ENCODE measurements at regions not wholly inside any gene's neighbourhood (a gene's known extent, or its start where the extent isn't known, plus 50 kb on each side); places are given as distances from the start of the nearest gene placed in this dataset.

GRCh38 chr6:19435755-19436154 is 401.4 kb upstream of the ID4 start:
- H3K4me1 ChIP-seq (ENCODE audit: control insufficient read depth, extremely low read depth, insufficient read depth, low read length): no peaks in the 10 kb centered on the region
- dilution Hi-C loops (cut with MboI; ENCODE audit: extremely low pct_ligation_motif_present, low sequenced_read_pairs): no loop called here
- no peak overlapping the region for H3K27ac ChIP-seq (ENCODE audit: insufficient read depth, low read depth, low read length)
- TF ChIP-seq CTCF (IDR thresholded peaks at IDR 0.05; ENCODE audit: extremely low read depth in 1 of 2, insufficient read depth in 1 of 2, low read depth in 1 of 2, low read length in 2 of 2) (no peak), JUN (IDR thresholded peaks at IDR 0.05; ENCODE audit: borderline replicate concordance, insufficient read depth, insufficient read length, low read depth) (no peak), GATA2 (IDR thresholded peaks at IDR 0.05; ENCODE audit: insufficient read depth, insufficient read length, low read depth, low read length) (no peak), POLR2A (IDR thresholded peaks at IDR 0.05; ENCODE audit: low read depth, low read length) (no peak), EZH2 (IDR thresholded peaks at IDR 0.05; ENCODE audit: borderline replicate concordance, low read depth, low read length, severe bottlenecking) (no peak), FOS (IDR thresholded peaks at IDR 0.05; ENCODE audit: borderline replicate concordance, insufficient read depth, low read length) (no peak), POLR2AphosphoS5 (IDR thresholded peaks at IDR 0.05; ENCODE audit: insufficient read depth, low read depth, low read length) (no peak), MAX (IDR thresholded peaks at IDR 0.05; ENCODE audit: insufficient read depth, insufficient read length) (no peak), MYC (IDR thresholded peaks at IDR 0.05; ENCODE audit: low read depth, low read length) (no peak)
- POLR2A ChIA-PET: no interaction called here
- no peak overlapping the region for H3K4me2 ChIP-seq (ENCODE audit: insufficient read depth, low read length)
- H3K9me1 ChIP-seq (replicated peaks; ENCODE audit: control insufficient read depth, extremely low read depth, insufficient read depth, low read length): no peaks in the 10 kb centered on the region
- BruUV-seq (replicated peaks): no TSS peak
- no peaks in the 10 kb centered on the region for H4K20me1 ChIP-seq (replicated peaks; ENCODE audit: control insufficient read depth, extremely low read depth, insufficient read depth, low read length)
- intact Hi-C loops (cut with micrococcal nuclease): no loop called here
- no peak overlapping the region for H3K9ac ChIP-seq (replicated peaks; ENCODE audit: extremely low read depth, insufficient read depth, low read length)
- DNase-seq (ENCODE audit: low read depth, low spot score) (no peak), FAIRE-seq (no peak)
- H2AFZ ChIP-seq (ENCODE audit: low read depth, low read length): no peak overlapping the region
- no peaks in the 10 kb centered on the region for H3K27me3 ChIP-seq (ENCODE audit: control insufficient read depth in 2 of 2, insufficient read depth in 2 of 2, low read length in 2 of 2)
- H3K4me3 ChIP-seq (replicated peaks in 1 of 3; ENCODE audit: insufficient read depth in 1 of 3, low read depth in 1 of 3, low read length in 3 of 3): no peak overlapping the region
- H3K9me3 ChIP-seq (replicated peaks; ENCODE audit: control insufficient read depth, insufficient read depth, low read length): peaks cover 6% of the 10 kb centered on the region
- H3K36me3 ChIP-seq (ENCODE audit: control insufficient read depth in 2 of 2, extremely low read depth in 1 of 2, insufficient read depth in 2 of 2, low read length in 2 of 2): no peaks in the 10 kb centered on the region
- CTCF ChIA-PET: no interaction called here
- H3K79me2 ChIP-seq (ENCODE audit: control insufficient read depth, insufficient read depth, low read length): no peaks in the 10 kb centered on the region

Data from endothelial cell of umbilical vein (primary cell).